HepG2 (cell line): ENCODE measurements at regions not wholly inside any gene's neighbourhood (a gene's known extent, or its start where the extent isn't known, plus 50 kb on each side); places are given as distances from the start of the nearest gene placed in this dataset.

ENCODE experiments used
- CC2D1A ChIP-seq: sonication (generic); formaldehyde crosslinking; IDR thresholded peaks from 2 replicates; pipeline ENCODE4 v1.8.1; 2023; ENCODE audit warnings: mild to moderate bottlenecking, missing genetic modification reagents
- EP300 ChIP-seq, 3 experiments: sonication (generic) in 1 of 3; formaldehyde crosslinking in 1 of 3; IDR thresholded peaks; 2 replicates each; pipeline versions ENCODE4 v1.5.1 to v1.6.1; 2011 to 2020; ENCODE audit warnings: low read depth in 2 of 3, low read length in 2 of 3, borderline replicate concordance in 1 of 3, improper control_type of control experiment in 1 of 3, mild to moderate bottlenecking in 1 of 3, missing genetic modification reagents in 1 of 3, moderate library complexity in 1 of 3
- FOXA3 ChIP-seq: IDR thresholded peaks from 2 replicates; pipeline ENCODE4 v1.6.1; 2016; ENCODE audit warnings: missing genetic modification reagents, missing compliant biosample characterization
- GABPA ChIP-seq, 2 experiments: IDR thresholded peaks; 2 replicates each; pipeline ENCODE4 v1.6.1; 2011 to 2016; ENCODE audit warnings: low read depth in 2 of 2, low read length in 1 of 2, missing biosample characterization in 1 of 2, missing genetic modification characterization in 1 of 2
- KAT7 ChIP-seq: IDR thresholded peaks from 2 replicates; pipeline ENCODE4 v1.6.1; 2018; ENCODE audit warnings: borderline replicate concordance, missing compliant biosample characterization
- MTA3 ChIP-seq: sonication (generic); formaldehyde crosslinking; IDR thresholded peaks from 2 replicates; pipeline ENCODE4 v1.4.0; 2020; ENCODE audit warnings: missing genetic modification reagents
- NFIB ChIP-seq: sonication (generic); formaldehyde crosslinking; IDR thresholded peaks from 2 replicates; pipeline ENCODE4 v1.9.0; 2021; ENCODE audit warnings: missing genetic modification reagents, mild to moderate bottlenecking, borderline replicate concordance
- NKX3-1 ChIP-seq: sonication (generic); formaldehyde crosslinking; IDR thresholded peaks from 2 replicates; pipeline ENCODE4 v1.5.0; 2020; ENCODE audit warnings: missing genetic modification reagents
- NONO ChIP-seq, 2 experiments: fragments of 450-650 bp in 1 of 2; sonication (generic) in 1 of 2; formaldehyde crosslinking in 1 of 2; IDR thresholded peaks in 1 of 2; conservative IDR thresholded peaks in 1 of 2; 2 replicates each; pipeline versions ENCODE4 v1.6.1 to v1.8.0; 2017 to 2022; ENCODE audit warnings: mild to moderate bottlenecking in 1 of 2, missing genetic modification reagents in 1 of 2, moderate library complexity in 1 of 2
- NR2C2 ChIP-seq: sonication (generic); formaldehyde crosslinking; IDR thresholded peaks from 2 replicates; pipeline ENCODE4 v1.4.0; 2020; ENCODE audit warnings: missing genetic modification reagents, mild to moderate bottlenecking, moderate library complexity, borderline replicate concordance
- PPARG ChIP-seq: conservative IDR thresholded peaks from 2 replicates; pipeline ENCODE4 v1.6.1; 2016; ENCODE audit warnings: missing biosample characterization, missing genetic modification reagents
- RFX5 ChIP-seq: IDR thresholded peaks from 2 replicates; pipeline ENCODE4 v1.6.1; 2011; ENCODE audit warnings: low read depth, low read length, improper control_type of control experiment
- TEAD3 ChIP-seq: optimal IDR thresholded peaks from 2 replicates; pipeline ENCODE3; 2016; ENCODE audit warnings: borderline replicate concordance
- ZBTB20 ChIP-seq: sonication (generic); formaldehyde crosslinking; IDR thresholded peaks from 2 replicates; pipeline ENCODE4 v1.8.1; 2023; ENCODE audit warnings: missing genetic modification reagents, low read depth, mild to moderate bottlenecking, borderline replicate concordance
- ZBTB33 ChIP-seq: sonication (generic); formaldehyde crosslinking; IDR thresholded peaks from 2 replicates; pipeline ENCODE4 v1.4.0; 2020; ENCODE audit warnings: missing genetic modification reagents
- ZKSCAN1 ChIP-seq: fragments of 150-350 bp; IDR thresholded peaks from 2 replicates; pipeline ENCODE4 v1.6.1; 2014; ENCODE audit warnings: low read length
- ZNF12 ChIP-seq: sonication (generic); formaldehyde crosslinking; IDR thresholded peaks from 2 replicates; pipeline ENCODE4 v1.5.0; 2020; ENCODE audit warnings: missing genetic modification reagents
- ZNF260 ChIP-seq: sonication (generic); formaldehyde crosslinking; IDR thresholded peaks from 2 replicates; pipeline ENCODE4 v1.4.0; 2020; ENCODE audit warnings: missing genetic modification reagents, low read depth, mild to moderate bottlenecking, borderline replicate concordance
- ZNF557 ChIP-seq: sonication (generic); formaldehyde crosslinking; IDR thresholded peaks from 2 replicates; pipeline ENCODE4 v1.4.0; 2020; ENCODE audit warnings: missing genetic modification reagents
- ZNF800 ChIP-seq: sonication (generic); formaldehyde crosslinking; IDR thresholded peaks from 2 replicates; pipeline ENCODE4 v1.4.0; 2020; ENCODE audit warnings: missing genetic modification reagents
- ZSCAN9 ChIP-seq: IDR thresholded peaks from 2 replicates; pipeline ENCODE4 v1.6.1; 2016; ENCODE audit warnings: borderline replicate concordance
- TF ChIP-seq, protein P1 (sequence below): fragments of 450-650 bp; IDR thresholded peaks from 2 replicates; pipeline ENCODE4 v1.6.1; 2017; ENCODE audit warnings: mild to moderate bottlenecking

GRCh38 chr1:88327391-88328267, 356.4 kb upstream of the PKN2 start (continued):
- TF ChIP-seq ZNF800 (CRISPR knock-in tag) (no peak), ZSCAN9 (no peak), ZNF260 (CRISPR knock-in tag) (no peak), MTA3 (CRISPR knock-in tag) (no peak), CC2D1A (CRISPR knock-in tag) (no peak), NONO (IDR thresholded peaks at IDR 0.05) (no peak), NONO (CRISPR knock-in tag; conservative IDR thresholded peaks at IDR 0.05) (no peak), PPARG (CRISPR knock-in tag) (no peak), RFX5 (no peak), ZBTB33 (CRISPR knock-in tag) (no peak), NFIB (no peak), EP300 (IDR thresholded peaks at IDR 0.05; ENCODE audit: low read depth in 2 of 2, low read length in 2 of 2) (peak in 1 of 2 experiments; percentile 20; a peak in 1 of 4 replicates), EP300 (CRISPR knock-in tag; IDR thresholded peaks at IDR 0.05; ENCODE audit: borderline replicate concordance) (no peak), GABPA (IDR thresholded peaks at IDR 0.05; ENCODE audit: low read depth, low read length) (no peak), GABPA (CRISPR knock-in tag; IDR thresholded peaks at IDR 0.05; ENCODE audit: low read depth) (peak; percentile 68), TEAD3 (CRISPR knock-in tag) (no peak), NKX3-1 (no peak), FOXA3 (CRISPR knock-in tag) (peak; percentile 40), ZNF557 (CRISPR knock-in tag) (no peak), ZNF12 (no peak), NR2C2 (CRISPR knock-in tag) (no peak), ZBTB20 (no peak), KAT7 (no peak), ZKSCAN1 (no peak)
- TF ChIP-seq, protein P1, sequence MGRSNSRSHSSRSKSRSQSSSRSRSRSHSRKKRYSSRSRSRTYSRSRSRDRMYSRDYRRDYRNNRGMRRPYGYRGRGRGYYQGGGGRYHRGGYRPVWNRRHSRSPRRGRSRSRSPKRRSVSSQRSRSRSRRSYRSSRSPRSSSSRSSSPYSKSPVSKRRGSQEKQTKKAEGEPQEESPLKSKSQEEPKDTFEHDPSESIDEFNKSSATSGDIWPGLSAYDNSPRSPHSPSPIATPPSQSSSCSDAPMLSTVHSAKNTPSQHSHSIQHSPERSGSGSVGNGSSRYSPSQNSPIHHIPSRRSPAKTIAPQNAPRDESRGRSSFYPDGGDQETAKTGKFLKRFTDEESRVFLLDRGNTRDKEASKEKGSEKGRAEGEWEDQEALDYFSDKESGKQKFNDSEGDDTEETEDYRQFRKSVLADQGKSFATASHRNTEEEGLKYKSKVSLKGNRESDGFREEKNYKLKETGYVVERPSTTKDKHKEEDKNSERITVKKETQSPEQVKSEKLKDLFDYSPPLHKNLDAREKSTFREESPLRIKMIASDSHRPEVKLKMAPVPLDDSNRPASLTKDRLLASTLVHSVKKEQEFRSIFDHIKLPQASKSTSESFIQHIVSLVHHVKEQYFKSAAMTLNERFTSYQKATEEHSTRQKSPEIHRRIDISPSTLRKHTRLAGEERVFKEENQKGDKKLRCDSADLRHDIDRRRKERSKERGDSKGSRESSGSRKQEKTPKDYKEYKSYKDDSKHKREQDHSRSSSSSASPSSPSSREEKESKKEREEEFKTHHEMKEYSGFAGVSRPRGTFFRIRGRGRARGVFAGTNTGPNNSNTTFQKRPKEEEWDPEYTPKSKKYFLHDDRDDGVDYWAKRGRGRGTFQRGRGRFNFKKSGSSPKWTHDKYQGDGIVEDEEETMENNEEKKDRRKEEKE: no peak
